Fibroblast of lung (primary cell): ENCODE measurements at regions not wholly inside any gene's neighbourhood (a gene's known extent, or its start where the extent isn't known, plus 50 kb on each side); places are given as distances from the start of the nearest gene placed in this dataset.

ENCODE experiments used
- CTCF ChIP-seq, 2 donors: IDR thresholded peaks in 1 of 2; conservative IDR thresholded peaks in 1 of 2; 1 replicate in 1 of 2; 2 replicates in 1 of 2; pipeline ENCODE4 v1.5.1; 2011 to 2012; ENCODE audit warnings: low read length in 2 of 2, control low read depth in 1 of 2, inconsistent platforms in 1 of 2, low read depth in 1 of 2, mild to moderate bottlenecking in 1 of 2
- EZH2 ChIP-seq: IDR thresholded peaks from 2 replicates; pipeline ENCODE4 v1.5.1; 2012; ENCODE audit warnings: low read length, control low read depth, mild to moderate bottlenecking; ENCODE audit errors: missing control alignments

DNA sequence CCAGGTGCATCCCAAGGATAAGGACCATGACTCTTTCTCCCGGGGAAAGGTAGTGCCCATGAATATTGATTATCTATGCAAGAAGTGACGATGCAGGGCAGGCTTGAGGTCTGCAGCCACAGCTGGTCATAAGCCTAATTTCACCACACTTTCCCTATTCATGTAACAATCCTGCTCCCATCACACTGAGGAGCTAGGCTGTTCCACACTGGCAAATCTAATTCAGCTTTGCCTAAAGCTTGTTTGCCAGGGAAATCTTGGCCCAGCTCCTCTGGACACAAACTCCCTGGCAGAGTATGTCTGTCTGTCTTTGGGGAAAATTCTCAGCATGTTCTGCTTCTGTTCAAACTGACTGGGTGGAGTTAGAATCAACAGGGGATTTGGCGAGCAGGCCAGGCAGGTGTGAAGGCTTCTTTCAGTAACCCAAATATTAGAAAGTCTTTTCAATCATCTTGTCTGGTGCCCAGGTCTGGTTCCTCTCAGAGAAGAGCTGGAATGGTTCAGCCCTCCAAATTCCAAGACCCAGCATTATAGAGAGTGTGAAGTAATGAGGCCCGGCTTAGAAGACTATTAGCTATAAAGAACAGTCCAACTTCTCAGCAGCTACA, 88.5 kb upstream of the SPDL1 start:
- TF ChIP-seq CTCF (conservative IDR thresholded peaks at IDR 0.05 in 1 of 2, IDR thresholded peaks at IDR 0.05 in 1 of 2; ENCODE audit: low read depth in 1 of 2, low read length in 2 of 2): no peak
- no peak for TF ChIP-seq EZH2
